DMS79 treated with DMSO at 0.1 percent for 48 hours (cell line): ENCODE measurements at regions not wholly inside any gene's neighbourhood (a gene's known extent, or its start where the extent isn't known, plus 50 kb on each side); places are given as distances from the start of the nearest gene placed in this dataset.
"Not testable (repeated sequence)": the region's sequence is repeated elsewhere in the genome, so short reads cannot be mapped to it uniquely, and the experiment has no call there.

Source experiments
- DNase-seq: peaks from one replicate; lab custom pipeline; 2025; lab: John Stamatoyannopoulos, UW

DNA sequence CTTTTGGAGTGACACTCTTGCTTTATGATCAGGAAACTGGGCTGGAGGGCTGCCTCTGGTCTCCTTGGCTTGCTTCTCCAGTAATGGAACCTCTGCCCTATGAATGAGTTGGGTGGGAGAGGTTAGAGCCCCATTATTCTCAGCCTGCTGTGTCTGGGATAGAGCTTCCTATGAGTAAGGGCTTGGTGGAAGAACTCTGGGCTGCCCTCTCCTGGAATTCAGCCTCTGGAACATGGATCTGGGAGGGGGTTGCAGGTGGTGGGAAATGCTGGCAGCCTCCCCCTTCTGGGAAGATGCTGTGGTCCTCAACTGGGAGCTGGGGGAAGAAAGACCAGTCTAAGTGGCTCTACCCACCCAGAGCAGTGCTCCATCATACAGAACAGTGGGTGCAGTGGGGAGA, 81.8 kb upstream of the SYN3 start:
- no peak for DNase-seq

DNA sequence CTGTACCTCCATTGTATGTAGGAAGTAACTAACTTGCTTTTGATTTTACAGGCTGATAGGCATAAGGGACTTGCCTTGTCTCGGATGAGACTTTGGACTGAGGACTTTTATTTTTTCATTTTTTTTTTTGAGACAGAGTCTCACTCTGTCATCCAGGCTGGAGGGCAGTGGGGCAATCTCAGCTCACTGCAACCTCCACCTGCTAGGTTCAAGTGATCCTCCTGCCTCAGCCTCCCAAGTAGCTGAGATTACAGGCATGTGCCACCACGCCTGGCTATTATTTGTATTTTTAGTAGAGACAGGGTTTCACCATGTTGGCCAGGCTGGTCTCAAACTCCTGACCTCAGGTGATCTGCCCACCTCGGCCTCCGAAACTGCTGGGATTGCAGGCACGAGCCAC, 80.2 kb upstream of the SYN3 start:
- not testable (repeated sequence) for DNase-seq

DNA sequence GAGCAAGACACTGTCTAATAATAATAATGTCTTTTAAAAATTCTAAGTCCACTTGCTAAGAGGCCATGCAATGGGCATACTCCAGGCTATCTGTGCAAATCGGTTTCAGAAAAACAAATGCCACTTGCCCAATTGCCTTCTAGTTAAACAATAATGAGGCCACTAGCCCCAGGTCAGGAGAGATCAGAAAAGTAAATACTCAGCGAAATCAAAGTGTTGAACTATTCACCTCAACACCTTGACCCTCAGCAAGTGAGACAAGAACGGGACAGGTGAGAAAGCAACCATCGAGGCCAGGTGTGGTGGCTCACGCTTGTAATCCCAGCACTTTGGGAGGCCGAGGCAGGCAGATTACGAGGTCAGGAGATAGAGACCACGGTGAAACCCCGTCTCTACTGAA, 72.3 kb upstream of the SYN3 start:
- DNase-seq = no peak

DNA sequence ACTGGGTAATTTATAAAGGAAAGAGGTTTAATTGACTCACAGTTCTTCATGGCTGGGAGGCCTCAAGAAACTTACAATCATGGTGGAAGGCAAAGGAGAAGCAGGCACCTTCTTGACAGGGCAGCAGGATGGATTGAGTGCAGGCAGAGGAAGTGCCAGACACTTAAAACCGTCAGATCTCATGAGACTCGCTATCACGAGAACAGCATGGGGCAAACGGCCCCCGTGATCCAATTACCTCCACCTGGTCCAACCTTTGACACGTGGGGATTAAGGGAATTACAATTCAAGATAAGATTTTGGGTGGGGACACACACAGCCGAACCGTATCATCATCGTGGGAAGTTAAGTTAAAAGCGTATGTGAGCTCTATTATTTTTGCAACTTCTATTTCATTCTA, 71.4 kb upstream of the SYN3 start:
- no peak for DNase-seq

DNA sequence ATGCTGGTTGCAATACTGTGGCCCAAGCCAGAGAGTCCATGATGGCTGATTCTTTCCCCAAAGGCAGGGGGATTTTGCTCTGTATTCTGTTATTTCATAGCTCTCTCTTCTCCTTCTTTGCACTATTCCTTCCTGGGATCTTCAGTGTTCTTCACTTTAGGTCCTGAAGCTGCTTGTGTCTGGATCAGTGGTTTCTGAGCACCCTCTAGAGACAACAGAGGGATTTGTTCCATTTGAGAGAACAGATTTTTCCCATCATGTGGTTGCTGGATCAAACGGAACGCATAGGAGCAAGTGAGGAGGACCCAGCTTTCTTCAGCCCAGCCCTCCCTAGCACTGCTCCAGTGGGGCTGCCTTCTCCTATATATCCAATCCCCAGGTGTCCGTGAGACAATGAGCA, 68.7 kb upstream of the SYN3 start:
- no peak for DNase-seq

DNA sequence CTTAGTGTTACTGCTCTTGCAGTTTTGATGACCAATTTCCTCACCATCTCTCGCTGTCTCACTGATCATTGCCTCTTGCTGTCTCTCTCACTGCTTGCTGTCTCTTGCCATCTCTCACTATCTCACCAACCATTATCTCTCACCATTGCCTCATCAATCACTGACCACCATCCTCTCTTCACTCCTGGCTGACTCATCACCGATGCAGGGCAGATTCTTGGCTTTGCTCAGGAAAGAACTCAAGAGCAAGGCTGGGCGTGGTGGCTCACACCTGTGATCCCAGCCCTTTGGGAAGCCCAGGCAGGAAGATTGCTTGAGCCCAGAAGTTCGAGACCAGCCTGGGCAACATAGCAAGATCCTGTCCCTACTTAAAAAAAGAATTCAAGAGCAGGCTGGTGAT, 66.3 kb upstream of the SYN3 start:
- DNase-seq = no peak

DNA sequence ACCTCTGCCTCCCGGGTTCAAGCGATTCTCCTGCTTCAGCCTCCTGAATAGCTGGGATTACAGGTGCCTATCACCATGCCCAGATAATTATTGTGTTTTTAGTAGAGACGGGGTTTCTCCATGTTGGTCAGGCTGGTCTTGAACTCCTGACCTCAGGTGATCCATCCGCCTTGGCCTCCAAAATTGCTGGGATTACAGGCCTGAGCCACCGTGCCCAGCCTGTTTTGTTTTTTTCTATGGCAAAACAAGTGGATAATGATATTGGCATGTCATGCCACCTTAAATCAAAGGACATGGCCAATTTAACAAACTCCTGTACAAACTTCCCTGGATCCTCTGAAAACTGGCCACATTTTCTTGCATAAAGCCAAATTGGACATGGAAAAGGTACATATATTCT, 64.3 kb upstream of the SYN3 start:
- not testable (repeated sequence) for DNase-seq

DNA sequence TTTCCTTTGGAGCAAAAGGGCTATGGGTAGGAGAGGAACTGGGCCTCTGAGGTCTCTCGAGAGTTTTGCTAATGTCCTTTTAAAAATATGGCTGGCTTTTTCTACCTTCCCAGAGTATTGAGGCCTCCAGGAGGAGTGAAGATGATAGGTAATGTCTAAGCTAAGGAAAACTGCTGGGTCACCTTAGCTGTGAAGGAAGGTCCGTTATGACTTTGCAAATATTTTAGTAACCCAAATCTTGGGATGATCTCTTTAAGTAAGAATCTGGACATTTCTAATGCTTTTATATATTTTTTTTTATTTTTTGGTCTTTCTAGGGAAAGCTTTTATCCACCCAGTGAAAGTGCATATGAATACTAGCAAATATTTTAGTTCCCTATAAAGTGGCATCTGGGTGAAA, 60.9 kb upstream of the SYN3 start:
- DNase-seq = no peak

DNA sequence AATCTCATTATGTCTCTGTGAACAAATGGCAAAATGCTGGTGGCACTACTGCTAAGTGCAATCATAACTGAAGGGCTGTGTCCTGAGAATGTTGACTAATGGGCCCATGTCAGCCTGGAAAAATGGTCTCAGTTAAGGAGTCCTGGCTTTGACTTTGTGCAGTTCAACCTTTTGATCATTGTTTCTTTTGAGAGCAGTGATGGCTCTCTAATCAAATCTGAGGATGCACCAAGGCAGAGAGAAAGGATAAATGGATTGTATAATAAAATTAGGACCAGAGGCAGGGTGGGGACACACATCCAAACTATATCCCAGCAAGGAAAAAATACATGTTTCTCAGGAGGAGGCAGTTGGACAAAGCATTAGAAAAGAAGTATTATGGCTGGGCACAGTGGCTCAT, 59.6 kb upstream of the SYN3 start:
- DNase-seq = no peak

DNA sequence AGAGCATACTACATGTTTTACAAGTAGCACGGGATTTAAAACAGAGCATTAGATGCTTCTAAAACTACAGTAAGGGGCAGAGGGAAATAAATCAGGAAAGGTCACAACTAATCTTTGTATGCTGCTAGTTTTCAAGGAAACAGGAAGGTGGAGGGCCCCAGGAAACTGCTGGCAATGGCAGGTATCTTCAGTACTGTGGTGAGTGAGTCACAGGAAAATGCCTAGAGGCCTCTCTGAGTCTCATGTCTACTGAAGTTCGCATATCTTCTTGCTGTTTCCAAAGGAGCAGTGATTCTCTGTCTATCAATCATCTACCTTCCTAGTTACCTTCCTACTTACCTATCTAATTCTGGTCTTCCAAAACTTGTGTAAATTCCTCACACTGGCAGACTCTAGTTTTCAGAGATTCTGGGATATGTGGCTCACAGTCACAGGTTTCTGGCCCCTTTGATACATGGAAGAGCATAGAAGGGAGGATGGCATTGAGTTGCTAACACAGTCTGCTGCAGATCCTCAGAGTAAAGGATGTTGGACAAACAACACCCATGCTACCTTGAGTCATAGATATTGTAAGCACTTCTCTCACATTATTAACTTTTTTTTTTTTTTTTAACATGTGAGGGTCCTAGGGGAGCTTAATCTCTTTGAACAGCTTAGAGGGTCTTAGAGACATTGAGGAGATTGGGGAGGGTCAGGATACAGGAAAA, 58.8 kb upstream of the SYN3 start:
- no peak for DNase-seq

DNA sequence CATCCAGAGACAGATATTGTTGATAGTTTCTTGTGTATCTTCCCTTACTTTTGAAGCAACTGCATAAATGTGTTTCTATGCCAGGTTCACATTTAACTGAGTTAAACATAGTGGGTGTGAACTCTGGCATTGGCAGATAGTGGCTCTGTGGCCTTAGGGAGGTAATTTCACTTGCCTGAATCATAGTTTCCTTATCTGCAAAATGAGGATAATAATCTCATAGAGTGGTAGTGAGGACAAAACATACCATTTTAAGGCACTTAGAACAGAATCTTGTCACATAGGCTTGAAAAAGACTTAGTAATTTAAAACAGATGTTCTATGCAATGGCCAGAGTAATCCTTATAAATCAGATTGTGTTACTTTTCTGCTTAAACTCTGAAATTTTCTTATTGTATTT, 56.4 kb upstream of the SYN3 start:
- DNase-seq = no peak

DNA sequence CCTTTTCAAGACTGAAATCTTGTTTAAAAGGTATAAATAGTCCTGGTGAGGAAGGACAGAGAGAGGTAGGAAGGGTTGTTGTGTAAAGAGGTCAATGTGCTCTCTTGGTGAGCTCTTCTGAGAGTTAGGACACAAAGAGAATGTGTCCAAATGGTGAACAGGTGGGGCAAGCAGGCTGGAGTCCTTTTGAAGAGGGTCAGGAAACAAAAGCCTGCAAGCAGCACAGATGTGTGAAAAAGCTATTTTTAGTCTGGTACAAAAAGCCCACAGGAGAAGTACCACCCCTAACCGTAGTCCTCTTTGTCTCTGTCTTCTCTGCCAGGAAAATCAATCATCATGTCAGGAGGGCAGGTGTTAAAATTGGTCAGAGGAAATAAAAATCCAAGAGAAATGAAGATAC, 54.4 kb upstream of the SYN3 start:
- DNase-seq = no peak

DNA sequence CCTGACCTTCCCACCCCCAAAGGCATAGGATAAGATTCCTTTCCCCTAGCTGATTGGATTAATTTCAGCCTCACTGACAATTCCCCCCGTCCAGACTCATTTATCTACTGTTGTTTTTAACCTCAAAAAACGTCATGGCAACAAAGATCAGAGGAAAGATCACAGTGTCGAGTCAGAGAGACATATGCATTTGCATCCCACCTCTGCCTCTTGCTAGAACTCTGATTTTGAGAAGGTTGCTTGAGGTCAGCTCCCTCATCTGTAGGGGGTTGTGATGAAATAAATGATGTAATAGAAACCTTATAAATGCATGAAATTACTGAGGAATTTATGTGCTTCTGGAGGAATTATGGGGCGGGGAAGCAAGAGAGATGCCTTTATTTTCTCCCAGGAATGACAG, 53.3 kb upstream of the SYN3 start:
- no peak for DNase-seq

DNA sequence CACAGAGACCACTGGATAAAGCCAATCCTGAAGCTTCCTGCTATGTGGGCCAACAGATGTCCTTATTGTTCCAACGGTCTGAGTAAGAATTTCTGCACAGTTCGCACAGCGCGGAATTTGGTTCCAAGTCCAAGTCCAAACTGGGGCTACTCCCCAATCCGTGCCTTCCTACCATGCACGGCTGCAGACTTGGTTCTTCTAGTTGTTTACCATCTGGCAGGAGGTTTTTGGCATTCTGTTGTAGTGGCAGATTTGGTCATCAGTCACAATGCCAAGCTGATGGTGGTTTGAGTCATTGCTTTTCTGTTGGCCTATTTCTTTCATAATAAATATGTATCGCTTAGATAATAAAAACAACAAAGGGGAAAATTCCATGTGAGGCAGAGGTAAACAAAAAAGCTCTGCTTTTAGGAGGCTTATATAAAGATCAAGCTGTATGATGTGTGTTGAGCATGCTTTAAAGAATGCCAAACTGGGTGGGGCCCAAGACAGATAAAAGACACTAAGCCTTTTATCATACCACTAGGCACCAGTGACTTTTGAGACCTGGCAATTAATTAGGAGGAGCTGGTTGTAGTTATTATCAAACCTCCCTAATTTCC, 52.5 kb upstream of the SYN3 start:
- DNase-seq = no peak

DNA sequence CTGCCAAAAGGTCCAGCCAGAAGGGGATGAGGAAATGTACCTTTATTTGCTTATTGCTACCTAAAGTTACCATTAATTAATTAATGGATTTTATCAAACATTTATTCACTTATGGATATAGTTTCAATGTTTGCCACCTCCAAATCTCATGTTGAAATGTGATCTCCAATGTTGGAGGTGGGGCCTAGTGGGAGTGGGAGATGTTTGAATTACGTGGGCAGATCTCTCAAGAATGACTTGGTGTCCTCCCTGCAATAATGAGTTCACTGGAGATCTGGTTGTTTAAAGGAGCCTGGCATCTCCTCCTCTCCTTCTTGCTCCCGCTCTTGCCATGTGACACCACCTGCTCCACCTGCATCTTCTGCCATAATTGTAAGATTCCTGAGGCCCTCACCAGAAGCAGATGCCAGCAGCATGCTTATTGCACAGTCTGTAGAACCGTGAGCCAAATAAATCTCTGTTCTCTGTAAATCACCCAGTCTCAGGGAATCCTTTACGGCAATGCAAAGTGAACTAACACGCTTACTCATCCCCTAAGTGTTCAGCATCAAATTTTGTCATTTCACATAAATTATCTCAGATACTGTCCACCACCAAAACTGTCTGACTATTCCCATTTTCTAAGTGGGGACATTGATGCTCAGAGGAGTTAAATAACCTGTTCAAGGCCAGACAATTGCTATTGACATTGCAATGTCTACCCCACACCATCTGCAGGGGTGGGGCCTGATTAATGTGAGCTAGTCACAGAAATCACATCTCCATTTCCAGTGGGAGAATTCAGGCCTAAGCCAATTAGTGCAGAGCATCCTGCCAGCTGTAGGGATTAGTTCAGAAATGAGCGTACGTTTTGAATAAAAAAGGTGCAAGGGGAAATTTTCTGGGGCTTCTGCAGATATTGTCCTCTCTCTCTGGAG, 51.6 kb upstream of the SYN3 start:
- no peak for DNase-seq

DNA sequence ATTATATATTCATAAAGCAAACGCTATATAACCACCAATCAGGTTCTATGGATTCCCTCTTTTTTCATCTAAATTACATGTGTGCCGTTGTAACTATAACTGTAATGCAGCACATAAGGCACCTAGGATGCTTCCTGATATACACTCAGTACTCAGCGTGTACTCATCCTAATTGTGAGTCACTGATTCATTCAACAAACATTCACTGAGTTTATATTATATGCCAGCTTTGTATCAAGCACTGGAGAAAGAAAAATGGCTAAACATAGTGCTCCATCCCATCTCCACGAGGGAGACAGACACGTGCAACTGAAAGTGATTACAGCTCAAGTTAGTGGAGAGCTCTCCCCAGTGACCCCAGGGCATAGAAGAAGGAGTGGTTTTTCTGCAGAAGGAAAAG, 49.9 kb upstream of the SYN3 start:
- DNase-seq = no peak
